ENCODE measurements at regions not wholly inside any gene's neighbourhood (a gene's known extent, or its start where the extent isn't known, plus 50 kb on each side); places are given as distances from the start of the nearest gene placed in this dataset.

DNA sequence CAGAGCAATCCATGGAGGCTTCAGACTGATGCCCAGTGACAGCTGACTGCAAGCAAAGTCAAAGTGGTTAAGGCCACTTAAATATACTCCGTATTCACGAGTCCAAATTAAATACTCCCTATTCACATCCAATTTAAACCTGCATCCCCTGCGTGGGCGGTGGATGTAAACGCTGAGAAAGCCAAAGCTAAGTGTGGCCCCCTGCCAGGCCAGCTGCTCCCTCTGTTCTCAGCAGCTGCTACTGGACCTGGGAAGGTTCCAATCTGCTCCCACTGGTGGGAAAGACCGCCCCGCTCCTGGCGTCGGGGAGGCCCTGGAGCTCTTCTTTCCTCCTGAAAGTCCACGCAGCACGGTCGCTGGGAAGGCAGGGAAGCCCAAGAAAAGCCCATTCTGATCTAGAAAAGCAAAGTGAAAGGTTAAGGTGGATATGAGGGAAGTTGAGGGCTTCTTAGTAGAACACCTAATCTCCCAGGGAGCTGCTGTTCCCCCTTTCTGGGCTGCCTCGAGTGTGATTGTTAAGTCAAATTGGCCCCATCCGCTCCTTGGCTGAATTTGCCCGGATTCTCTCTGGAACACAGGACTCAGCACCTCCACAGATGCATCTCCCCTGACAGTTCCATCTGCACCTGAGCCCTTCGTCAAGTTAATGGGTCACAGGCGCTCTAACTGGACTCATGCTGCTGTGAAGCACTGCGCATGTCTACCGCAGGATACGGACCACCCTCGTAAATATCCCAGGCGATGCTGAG, 205.5 kb downstream of the USP12 start:
- DNase-seq (ENCODE audit: low read depth): no peak

DNA sequence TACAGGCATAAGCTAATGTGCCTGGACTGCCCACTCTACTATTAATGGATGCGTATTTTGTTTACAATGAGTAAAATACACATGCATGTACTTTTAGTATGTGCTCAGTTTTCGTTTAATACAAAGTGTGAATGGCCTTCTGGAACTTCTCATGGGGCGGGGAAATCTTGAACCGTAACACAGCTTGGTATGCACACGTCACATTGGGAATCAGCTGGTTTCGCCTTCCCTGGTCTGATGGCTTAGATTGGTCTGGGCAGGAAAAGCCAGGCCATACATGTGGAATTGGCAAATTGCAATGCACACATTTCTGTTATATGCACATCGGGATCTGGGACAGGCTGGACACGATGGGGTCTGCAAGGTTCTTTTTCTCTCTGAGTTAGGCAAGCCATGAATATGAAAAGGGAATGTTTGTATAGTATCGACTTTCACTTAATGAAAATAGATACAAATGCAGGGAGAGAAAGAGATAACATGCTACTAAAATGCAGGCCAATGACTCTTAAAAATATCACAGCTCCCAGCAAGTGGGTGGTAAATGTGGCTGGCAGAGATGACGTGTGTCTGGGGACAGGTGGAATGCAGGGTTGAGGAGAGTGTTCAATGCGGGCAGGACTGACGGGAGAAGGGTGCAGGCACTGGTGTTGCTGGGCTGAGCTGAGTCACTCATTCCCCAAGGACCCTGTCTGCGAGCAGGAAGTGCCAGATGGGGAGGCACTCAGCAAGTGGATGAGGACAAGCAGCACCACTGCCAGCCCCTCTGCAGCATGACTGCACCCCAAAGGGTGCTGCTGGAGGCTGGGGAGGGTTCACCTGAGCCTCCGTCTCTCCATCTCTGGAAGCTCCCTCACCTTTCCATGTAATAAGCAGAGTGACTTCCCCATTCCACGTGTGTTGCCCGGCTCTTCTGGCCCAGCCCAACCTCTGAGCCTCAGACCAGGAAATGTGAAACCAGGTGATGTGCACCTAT, 204.0 kb upstream of the GPR12 start:
- DNase-seq (ENCODE audit: low read depth): no peak

DNA sequence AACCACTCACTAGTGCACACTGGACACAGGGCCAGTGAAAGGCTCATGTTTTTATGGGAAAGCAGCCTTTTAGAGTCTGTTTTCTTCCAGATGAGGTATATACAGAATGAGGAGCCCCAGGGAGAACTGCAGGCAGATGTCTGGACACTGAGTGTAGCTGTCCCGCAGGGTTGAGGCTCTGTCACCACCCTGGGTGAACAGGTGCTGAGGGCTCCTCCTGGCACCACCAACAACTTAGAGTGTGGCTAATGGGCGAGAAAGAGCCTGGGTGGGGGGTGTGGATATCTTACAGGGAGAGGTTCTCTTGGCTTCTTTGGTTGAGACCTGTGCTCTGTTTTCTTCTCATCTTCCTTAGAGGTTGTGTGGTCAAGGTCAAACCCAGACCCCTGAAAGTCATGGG, 202.1 kb upstream of the GPR12 start:
- no peak for DNase-seq (ENCODE audit: low read depth)

DNA sequence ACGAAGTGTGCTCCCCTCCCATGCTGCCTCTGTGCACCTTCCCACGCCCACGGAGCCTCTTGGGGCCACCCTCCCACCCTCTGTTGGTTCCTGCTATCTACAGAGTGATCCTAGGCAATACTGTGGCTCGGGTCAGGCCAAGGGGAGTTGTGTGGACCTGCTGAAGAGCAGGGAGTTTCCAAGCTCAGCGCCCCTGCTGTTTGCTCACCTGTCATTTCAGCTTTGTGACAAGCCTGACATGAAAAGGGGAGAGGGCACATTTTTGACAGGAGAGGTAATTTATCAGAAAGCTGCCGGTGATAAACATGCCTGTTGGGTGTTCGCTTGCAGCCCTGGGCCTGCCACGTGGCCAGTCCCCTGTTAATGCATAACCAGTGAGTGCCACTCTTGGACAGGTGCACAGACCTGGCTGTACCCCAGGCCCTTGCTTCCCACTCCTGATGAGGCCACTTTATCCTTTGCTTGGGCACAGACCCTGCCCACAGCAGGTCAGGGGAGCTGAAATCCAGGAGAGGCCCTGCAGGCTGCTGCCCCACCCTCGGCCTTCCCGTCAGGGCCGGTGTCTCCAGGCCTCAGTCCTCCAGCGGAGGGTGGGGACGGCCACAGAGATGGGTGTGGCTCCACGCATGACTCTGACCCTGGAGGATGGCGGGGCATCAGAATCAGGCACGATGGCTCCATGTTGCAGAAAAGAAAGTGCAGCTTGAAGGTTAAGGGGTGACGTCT, 201.5 kb upstream of the GPR12 start:
- no peak for DNase-seq (ENCODE audit: low read depth)

DNA sequence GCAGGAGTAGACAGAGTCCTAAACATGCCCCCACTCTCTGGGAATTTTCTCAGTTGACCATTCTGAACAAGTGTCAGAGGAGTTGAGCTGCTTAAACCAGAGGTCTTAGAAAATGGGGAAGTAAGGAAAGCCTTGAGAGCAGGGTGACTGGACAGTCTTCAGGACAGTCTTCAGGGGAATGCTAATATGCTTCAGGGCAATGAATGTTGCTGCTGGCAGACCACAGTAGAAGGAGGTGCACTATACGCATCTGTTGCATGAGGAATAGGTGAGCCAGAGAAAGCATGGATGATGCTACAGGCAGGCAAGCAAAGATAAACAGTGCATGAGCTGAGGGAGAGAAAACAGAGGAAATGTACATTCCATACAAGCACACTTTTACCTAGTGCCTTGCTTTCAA, 196.6 kb upstream of the GPR12 start:
- no peak for DNase-seq (ENCODE audit: low read depth)

DNA sequence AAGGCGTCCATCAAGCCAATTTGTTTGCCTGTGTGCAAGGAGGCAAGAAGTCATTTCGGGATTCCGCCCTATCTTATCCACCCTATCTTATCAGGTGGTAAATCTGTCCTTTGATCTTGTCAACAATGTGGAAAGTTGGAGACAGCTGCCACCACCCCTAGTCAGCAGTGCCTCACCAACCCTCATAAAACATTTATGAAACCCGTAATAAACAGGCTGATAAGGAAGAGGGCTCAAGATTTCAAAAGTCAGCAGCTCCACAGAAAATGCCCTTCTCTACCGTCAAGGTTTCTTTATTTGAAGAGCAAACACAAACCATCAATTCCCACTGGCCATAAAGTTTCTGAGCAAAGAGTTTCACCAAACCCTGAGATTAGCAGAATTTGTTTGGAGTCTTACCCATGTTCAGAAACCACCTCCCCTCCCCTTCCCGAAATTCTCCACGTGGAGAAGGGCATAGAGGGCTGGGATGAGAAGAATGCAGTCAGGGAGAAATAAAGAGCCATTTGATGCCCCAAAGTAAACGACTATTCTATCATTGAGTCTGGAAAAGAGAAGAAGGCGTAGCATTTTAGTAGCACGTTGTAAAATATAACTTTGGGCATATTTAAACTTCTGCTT, 196.0 kb upstream of the GPR12 start:
- DNase-seq (ENCODE audit: low read depth): no peak

DNA sequence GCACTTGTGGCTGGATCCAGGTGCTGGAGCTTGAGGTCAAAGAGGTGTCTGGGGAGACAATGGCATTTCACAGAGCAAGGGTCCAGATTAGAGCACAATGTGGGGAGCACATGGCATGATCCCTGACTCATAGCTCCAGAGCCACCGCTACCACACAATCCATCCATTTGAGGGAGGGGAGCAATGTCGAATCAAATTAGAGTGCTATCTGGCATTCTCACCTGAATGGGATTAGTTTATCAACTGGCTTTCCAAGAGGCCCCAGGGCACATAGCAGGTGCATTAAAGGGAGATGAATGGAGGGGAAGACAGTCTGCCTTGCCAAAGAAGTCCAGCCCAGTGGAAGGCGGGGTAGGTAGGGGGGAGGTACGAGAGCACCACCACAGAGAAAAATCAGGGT, 194.4 kb upstream of the GPR12 start:
- DNase-seq (ENCODE audit: low read depth): no peak

DNA sequence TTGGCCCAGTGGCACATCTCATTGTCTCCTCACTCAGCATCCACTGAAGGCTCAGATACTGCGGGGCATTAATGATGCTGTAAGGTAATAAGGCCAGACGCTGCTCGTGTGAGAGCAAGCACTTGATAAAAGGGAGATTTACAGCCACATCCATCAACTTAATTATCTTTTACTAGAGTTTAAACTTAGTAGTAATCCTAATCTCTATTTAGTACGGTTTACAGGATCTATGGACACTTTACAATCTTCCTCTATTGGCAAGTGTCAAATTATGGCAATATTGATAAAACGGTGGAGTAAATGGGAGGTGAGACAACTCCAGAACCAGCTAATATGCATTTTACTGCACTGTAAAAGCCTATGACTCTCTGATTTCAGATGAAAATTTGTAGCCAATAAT, 192.7 kb upstream of the GPR12 start:
- DNase-seq (ENCODE audit: low read depth): no peak

DNA sequence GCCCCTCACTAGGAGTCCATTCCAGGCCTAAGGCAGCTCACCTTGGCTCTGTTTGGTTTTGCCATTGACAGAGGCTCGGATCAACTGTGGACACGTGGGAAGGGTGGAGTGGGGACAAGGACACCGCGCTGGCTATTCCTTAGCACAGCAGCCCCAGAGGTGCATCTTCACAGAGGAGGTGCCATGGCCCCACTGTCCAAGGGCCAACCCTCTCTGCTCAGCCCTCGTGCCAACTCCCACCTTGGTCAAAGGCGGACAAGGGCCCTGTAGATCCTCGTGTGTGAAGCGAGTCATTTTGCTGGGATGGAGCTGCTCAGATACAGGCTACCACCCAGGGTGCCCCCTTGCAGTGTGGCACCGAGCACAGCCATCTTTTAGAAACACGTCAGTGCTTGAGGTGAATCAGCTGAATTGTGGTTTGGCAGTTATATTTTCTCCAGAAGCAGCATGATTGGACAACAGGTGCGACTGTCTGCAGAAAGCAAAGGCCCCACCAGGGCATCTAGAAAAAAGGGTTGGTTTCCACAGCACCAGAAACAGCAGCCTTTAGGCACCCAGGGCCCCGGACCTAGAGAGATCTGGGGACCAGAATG, 192.1 kb upstream of the GPR12 start:
- no peak for DNase-seq (ENCODE audit: low read depth)

DNA sequence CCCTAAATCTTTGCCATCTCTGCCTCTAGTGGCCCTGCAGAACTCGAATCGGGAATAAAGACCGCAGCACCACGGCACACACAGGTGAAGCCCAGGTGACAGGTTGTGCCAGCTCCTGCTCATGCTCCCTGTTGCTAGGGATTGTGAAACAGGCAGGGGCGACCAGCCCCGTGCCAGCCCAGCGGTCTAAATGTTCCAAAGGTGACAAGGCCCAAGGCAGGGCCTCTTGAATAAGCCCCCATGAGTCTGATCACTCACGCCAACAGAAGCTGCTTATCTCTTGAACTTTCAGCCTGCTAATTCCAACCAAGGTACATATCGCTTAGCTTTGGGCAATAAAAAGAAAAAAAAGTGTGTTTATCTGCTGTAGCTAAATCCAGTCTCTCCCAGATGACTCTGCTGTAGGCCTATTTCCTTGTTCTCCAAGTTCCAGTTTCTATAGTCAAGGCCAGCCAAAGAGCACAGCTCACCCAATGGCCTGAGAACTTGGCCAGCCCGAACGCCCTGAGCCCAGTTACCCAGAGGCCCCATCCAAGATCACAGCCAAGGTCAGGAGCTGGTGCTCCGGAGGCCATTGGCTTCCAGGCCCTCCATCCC, 191.1 kb upstream of the GPR12 start:
- DNase-seq (ENCODE audit: low read depth): no peak

DNA sequence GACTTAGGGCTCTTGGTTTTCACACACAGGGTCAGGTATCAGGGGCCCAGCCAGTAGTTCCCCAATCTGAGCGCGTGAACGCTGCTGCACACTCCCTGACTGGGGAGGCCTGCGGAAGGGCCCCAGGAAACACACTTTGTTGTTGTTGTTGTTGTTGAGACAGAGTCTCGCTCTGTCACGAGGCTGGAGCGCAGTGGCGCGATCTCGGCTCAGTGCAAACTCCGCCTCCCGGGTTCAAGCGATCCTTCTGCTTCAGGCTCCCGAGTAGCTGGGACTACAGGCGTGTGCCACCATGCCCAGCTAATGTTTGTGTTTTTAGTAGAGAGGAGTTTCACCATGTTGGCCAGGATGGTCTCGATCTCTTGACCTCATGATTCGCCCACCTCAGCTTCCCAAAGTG, 190.4 kb upstream of the GPR12 start:
- DNase-seq (ENCODE audit: low read depth): no peak

DNA sequence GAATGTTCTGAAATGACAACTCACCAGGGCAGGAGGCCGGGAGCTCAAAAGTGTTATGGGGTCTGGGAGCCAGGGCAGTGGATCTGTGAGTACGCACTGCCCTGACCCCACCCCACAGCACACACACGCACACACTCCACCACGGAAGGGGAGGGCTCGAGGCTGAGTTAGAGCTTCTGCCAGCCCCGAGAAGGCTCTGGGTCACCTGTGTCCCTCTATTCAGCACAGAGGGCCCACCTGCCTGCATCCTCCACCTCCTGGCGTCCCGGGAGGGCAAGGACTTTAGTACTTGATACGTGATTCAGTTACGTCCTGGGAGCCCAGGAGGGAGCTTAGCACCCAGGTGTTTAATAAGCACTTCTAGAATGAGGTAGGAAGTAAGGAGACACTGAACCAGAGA, 190.0 kb upstream of the GPR12 start:
- no peak for DNase-seq (ENCODE audit: low read depth)

DNA sequence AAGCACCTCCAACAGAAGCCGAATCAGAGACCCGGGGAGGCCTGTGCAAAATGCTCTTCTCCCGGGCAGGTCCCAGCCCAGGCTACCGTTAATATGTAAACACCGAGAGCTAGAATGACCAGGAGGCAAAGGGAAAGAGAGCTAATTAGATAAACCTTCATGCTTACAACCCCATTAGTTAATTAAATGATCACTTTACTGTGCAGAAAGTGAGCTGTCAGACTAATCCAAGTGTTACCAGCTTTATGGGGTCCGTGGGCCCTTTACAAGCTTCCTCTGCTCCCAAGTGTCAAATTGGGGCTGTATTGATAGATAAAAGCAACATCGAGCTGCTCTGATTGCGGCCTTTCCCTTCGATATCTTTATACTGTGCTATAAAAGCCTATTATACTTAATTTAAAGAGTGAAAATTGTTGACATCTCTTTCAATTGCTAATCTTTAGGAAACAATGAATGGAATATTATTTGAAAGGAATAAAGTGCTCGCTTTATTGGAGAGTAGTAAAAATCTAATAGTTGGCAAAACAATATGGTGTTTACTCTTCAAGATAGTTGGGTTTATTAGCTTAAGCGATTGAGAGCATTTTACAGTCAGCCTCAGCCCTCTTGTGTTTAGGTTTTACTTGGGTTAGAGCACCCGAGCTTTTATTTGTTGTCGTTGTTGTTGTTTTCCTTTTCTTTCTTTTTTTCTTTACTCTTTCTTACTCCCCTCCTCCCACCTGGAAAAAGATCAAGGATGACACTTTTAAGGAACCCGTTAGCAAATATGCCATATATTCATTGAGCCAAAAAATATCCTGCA, 189.3 kb upstream of the GPR12 start:
- no peak for DNase-seq (ENCODE audit: low read depth)

DNA sequence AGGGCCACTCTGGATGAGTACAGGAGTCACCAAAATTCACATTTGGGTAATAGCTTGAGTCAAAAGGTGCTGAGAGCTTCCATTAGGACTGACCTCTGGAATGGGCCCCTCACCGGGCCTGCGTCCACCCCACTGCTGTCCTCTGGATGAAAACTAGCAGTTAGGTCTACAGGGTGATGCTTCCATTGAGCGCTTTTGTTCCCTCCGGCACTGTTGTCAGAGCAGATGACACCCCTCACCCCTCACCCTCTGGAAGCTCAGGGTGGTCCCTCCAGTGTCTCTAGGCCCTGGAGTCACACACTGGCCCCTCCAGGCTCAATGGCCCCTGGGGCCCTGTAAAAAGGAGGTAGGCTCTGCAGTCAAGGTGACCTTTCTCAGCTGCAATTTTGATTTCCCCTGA, 187.8 kb upstream of the GPR12 start:
- no peak for DNase-seq (ENCODE audit: low read depth)

DNA sequence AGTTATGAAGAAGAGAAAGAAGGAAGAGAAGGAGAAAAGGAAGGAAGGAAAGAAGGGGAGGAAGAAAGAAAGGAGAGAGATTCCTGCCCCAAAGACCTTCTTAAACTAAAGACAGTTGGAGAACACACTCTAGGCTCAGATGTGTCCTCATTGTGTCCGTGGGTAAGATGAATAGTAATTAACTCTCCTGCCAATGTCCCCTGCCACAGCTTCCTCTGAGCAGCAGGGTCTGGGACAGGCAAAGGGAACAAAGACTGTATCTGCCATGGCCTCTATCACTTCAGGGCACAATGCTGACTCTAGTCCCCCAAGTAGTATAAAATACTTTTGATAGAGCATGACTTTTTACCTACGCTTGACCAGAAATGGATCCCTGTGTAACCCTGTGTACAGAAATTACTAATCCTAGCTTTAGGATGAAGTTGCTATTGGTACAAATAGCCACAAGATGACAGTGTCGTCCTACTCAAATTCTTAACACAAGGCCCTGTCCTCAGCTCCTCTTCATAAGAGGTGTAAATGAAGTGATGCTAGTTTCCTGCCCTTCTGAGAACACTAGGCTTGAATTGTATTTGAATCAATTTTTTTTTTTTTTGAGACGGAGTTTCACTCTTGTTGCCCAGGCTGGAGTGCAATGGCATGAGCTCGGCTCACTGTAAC, 186.2 kb upstream of the GPR12 start:
- peak; percentile 17 for DNase-seq (ENCODE audit: low read depth)

DNA sequence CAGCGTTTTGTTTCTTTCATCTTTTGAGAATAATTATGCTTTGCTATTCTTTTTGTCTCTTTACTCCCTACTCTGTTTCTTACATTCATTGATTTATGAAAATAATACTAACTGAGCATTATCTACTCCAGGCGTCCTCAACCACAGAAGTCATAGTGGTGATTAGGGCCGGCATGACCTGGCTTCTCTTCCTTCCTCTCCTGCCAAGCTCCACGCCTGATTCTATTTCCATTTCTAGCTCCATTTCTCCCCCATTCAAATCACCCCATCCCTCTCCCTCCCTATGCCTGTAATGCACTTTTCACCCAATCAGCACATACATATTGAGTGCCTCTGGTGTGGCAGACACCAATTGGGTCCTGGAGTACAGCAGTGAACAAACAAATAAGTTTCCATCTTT, 183.2 kb upstream of the GPR12 start:
- no peak for DNase-seq (ENCODE audit: low read depth)

DNA sequence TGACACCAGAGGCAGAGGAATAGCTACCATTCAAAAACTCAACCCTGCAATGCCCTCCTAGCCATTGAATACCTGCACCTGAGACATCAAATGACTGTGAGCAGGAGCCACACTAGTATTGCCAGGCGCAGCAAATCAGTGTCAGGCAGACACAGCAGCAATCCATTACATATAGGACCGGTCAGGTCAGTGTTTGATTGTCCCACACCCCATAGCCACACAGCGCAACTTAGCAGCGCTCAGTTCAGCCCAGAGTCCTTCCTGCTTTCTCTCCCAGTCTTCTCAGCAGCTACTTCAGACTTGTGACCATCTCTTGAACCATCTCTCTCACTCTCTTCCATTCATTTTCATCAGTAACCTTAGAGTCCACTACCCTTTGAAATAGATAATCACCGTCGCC, 181.6 kb upstream of the GPR12 start:
- DNase-seq (ENCODE audit: low read depth): no peak

DNA sequence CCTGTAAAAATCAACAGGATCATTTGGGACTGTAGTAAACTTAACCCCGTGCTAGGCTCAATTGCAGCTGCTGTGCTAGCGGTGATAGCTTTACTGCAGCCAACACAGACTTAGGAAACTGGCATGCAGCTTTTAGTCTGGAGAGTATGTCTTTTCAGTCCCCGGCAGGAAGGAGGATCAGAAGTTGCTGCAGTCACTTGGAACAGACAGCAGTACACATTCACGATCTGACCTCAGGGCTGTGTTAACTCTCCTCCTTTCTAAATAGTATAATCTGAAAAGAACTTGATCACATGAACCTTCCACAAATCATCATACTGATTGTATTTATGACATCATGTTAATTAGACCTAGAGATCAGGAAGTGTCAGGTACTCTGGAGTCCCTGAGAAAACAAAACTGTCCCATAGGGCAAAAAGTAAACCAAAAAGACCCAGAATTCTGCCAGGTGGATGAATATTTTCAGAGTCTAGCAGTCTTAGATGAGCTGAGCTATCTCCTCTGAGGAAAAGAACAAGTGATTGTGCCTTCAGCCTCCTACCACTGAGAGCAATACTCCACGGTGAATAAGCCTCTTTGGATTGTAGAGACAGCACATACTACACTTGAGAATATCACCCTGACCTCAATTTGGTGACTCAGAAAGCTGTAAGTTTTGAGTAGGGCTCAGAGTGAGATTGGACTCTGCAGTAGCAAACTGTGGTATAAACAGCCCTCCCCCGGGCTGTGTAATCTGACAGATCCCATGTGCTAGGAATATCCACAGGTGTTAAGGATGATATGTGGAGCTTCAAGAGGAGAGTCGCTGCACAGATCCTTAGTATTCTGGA, 181.0 kb upstream of the GPR12 start:
- DNase-seq (ENCODE audit: low read depth): peak; percentile 28

DNA sequence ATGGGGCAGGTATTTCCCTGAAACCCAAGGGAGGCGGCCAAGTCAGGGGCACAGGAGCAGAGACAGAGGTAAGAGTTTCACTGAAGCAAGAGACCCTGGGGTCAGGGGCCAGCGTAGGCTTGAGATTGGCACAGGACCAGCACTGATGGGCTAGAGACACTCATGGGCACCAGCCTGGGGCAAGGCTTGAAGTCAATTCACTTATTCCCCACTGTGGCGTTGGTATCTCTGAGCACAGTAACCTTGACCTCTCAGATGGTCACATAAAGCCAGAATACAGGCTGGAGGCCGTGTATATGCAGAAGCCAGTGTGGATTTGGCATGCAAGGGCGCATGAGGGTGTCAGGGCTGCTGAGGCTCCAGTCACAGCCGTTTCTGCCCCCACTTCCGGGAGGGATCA, 173.5 kb upstream of the GPR12 start:
- DNase-seq (ENCODE audit: low read depth): no peak
